Glutamatergic neuron (in vitro differentiated cells): ENCODE measurements at regions not wholly inside any gene's neighbourhood (a gene's known extent, or its start where the extent isn't known, plus 50 kb on each side); places are given as distances from the start of the nearest gene placed in this dataset.
A peak's percentile ranks its signal among the peaks of the same experiment; 100 is the strongest.

Experiments used
- DNase-seq: peaks from one replicate; pipeline ENCODE4 v3.0.0; 2022
- H3K27ac Mint-ChIP-seq: one replicate; pipeline ENCODE4 v1.8.0; 2020; ENCODE audit warnings: mild to moderate bottlenecking, mixed read lengths, inconsistent platforms; ENCODE audit not compliant: unreplicated experiment
- H3K27me3 Mint-ChIP-seq: one replicate; pipeline ENCODE4 v1.8.0; 2020; ENCODE audit warnings: mild to moderate bottlenecking, moderate library complexity, mixed read lengths, inconsistent platforms; ENCODE audit not compliant: unreplicated experiment
- H3K36me3 Mint-ChIP-seq: one replicate; pipeline ENCODE4 v1.8.0; 2020; ENCODE audit warnings: mild to moderate bottlenecking, mixed read lengths, inconsistent platforms; ENCODE audit not compliant: unreplicated experiment
- H3K4me1 Mint-ChIP-seq: one replicate; pipeline ENCODE4 v1.8.0; 2020; ENCODE audit warnings: mild to moderate bottlenecking, low read depth, mixed read lengths, inconsistent platforms; ENCODE audit not compliant: unreplicated experiment
- H3K4me3 Mint-ChIP-seq: one replicate; pipeline ENCODE4 v1.8.0; 2020; ENCODE audit warnings: mild to moderate bottlenecking, mixed read lengths, inconsistent platforms; ENCODE audit not compliant: unreplicated experiment
- H3K9me3 Mint-ChIP-seq: one replicate; pipeline ENCODE4 v1.8.0; 2020; ENCODE audit warnings: mild to moderate bottlenecking, moderate library complexity, mixed read lengths, inconsistent platforms; ENCODE audit not compliant: unreplicated experiment
- TF ChIP-seq, protein P1 (sequence below): fragments of 200-600 bp; sonication (generic); IDR thresholded peaks from one replicate; pipeline ENCODE4 v1.5.0; 2021; ENCODE audit not compliant: partially characterized antibody, unreplicated experiment

DNA sequence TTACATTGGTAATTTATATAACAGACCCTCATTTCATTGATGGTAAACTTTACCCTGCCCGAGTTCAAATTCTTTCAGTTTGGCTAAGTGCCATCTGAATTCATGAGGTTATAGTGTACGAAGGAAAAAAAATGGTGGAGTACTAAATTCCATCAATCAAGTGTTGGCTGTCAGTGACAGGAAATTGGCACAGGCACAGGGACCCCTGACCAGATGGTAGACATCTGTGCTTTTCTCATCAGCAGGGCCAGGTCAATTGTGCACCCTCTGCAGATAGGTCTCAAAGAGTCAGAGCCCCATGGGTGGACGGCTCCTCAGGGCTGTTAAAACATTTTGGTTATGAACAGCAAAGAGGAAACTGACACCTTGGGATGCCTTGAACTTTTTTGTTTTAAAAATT, 439.2 kb downstream of the SETBP1 start:
- no peak for DNase-seq
- no peak overlapping the region for H3K4me3 Mint-ChIP-seq
- peaks cover 7% of the 10 kb centered on the region for H3K4me1 Mint-ChIP-seq
- H3K27ac Mint-ChIP-seq: peak overlapping the region; percentile 54
- no peaks in the 10 kb centered on the region for H3K36me3 Mint-ChIP-seq
- TF ChIP-seq, protein P1, sequence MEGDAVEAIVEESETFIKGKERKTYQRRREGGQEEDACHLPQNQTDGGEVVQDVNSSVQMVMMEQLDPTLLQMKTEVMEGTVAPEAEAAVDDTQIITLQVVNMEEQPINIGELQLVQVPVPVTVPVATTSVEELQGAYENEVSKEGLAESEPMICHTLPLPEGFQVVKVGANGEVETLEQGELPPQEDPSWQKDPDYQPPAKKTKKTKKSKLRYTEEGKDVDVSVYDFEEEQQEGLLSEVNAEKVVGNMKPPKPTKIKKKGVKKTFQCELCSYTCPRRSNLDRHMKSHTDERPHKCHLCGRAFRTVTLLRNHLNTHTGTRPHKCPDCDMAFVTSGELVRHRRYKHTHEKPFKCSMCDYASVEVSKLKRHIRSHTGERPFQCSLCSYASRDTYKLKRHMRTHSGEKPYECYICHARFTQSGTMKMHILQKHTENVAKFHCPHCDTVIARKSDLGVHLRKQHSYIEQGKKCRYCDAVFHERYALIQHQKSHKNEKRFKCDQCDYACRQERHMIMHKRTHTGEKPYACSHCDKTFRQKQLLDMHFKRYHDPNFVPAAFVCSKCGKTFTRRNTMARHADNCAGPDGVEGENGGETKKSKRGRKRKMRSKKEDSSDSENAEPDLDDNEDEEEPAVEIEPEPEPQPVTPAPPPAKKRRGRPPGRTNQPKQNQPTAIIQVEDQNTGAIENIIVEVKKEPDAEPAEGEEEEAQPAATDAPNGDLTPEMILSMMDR: no peak
- H3K27me3 Mint-ChIP-seq: no peaks in the 10 kb centered on the region
- H3K9me3 Mint-ChIP-seq: peaks cover 2% of the 10 kb centered on the region

DNA sequence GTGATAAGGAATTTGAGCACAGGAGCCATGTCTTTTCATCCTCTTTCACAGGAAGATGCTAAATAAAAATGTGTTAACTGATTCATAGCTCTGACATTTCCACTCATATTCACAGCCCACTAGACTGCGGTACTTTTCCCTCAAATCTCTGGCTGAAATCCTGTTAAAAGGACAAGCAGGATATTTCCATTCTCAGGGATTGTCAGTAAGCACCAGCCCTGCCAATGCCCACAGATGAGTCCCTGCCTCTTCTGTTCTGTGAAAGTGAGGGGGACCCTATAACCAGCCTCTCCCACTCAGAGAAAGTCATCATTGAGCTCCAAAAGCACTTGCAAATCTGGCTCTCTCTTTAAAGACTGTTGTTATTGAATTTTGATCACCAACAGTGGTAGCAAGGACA, 440.5 kb downstream of the SETBP1 start:
- Mint-ChIP-seq H3K27me3 (no peaks in the 10 kb centered on the region), H3K27ac (no peak overlapping the region), H3K9me3 (peaks cover 2% of the 10 kb centered on the region), H3K4me1 (peaks cover 7% of the 10 kb centered on the region), H3K4me3 (no peak overlapping the region), H3K36me3 (no peaks in the 10 kb centered on the region)
- TF ChIP-seq, protein P1: no peak
- no peak for DNase-seq

DNA sequence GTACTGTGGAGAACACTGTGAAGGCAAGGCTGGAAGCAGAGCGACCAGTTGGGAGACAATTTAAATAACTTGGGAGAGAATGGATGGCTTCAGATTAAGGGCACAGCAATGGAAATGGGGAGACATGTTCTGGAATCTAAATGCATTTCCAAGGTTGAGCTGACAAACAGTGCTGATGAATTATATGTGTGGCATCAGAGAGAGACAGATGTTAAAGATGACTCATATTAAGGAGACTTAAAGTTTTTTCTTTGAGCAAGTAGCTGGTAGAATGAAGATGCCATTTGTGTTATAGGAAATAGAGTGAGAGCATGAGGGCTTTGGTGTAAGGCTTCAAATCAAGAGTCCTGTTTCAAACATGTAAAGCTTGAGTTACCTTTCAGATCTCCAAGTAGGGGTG, 441.8 kb downstream of the SETBP1 start:
- no peaks in the 10 kb centered on the region for H3K27me3 Mint-ChIP-seq
- TF ChIP-seq, protein P1: no peak
- no peak overlapping the region for H3K27ac Mint-ChIP-seq
- H3K9me3 Mint-ChIP-seq: peaks cover 2% of the 10 kb centered on the region
- no peak for DNase-seq
- no peak overlapping the region for H3K4me3 Mint-ChIP-seq
- no peaks in the 10 kb centered on the region for H3K36me3 Mint-ChIP-seq
- peaks cover 7% of the 10 kb centered on the region for H3K4me1 Mint-ChIP-seq

DNA sequence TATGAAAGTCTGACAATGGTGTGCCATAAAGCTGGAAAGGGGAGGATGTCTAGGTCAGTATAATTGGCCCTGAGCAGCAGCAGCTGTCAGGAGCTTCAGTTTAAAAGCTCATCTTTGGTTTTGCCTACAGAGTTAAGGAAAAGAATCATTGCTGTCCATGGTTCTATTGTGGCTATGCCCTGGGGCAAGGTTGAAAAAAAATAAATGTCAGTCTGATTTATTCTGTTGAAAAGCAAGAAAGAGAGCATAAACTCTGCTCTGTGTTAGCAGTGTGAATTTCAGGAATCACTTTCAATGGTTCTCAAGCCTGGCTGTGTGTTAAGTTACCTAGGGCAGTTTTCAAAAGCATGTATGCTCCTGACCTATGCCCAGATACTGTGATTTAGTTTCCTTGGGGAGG, 446.7 kb downstream of the SETBP1 start:
- H3K27me3 Mint-ChIP-seq: no peaks in the 10 kb centered on the region
- no peak overlapping the region for H3K27ac Mint-ChIP-seq
- H3K4me3 Mint-ChIP-seq: no peak overlapping the region
- H3K36me3 Mint-ChIP-seq: no peaks in the 10 kb centered on the region
- no peak for DNase-seq
- TF ChIP-seq, protein P1: no peak
- H3K4me1 Mint-ChIP-seq: no peaks in the 10 kb centered on the region
- no peaks in the 10 kb centered on the region for H3K9me3 Mint-ChIP-seq

DNA sequence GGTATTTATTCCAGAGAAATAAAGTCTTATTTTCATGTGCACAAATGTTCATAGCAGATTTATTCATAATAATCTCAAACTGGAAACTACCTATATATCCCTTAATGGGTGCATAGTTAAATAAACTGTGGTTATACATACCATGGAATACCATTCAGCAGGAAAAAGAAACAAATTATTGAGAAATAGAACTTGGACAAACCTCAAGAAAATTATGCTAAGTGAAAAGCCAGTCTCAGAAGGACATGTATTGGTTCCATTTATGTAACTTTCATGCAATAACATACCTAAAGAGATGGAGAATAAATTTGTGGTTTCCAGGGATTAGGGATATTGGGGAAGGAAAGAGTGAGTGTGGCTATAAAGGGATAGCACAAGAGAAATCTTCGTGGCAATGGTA, 452.6 kb downstream of the SETBP1 start:
- no peaks in the 10 kb centered on the region for H3K9me3 Mint-ChIP-seq

More for the DNA sequence above, 452.6 kb downstream of the SETBP1 start:
- H3K27ac Mint-ChIP-seq: no peak overlapping the region
- H3K27me3 Mint-ChIP-seq: no peaks in the 10 kb centered on the region
- H3K4me1 Mint-ChIP-seq: no peaks in the 10 kb centered on the region
- no peak overlapping the region for H3K4me3 Mint-ChIP-seq
- DNase-seq: no peak
- TF ChIP-seq, protein P1: no peak
- H3K36me3 Mint-ChIP-seq: no peaks in the 10 kb centered on the region
